GM19438 (cell line): ENCODE measurements at regions not wholly inside any gene's neighbourhood (a gene's known extent, or its start where the extent isn't known, plus 50 kb on each side); places are given as distances from the start of the nearest gene placed in this dataset.

Experiments used
- ATAC-seq: cut with Tn5 transposase; IDR thresholded peaks from one replicate; pipeline ENCODE4 v1.9.1; 2021; ENCODE audit warnings: low read depth; ENCODE audit not compliant: unreplicated experiment

GRCh38 chr11:123305601-123306375 is 110.7 kb upstream of the CLMP start:
- no peak for ATAC-seq

GRCh38 chr11:123304828-123305466 is 109.9 kb upstream of the CLMP start:
- no peak for ATAC-seq

GRCh38 chr11:123303924-123304323 is 108.9 kb upstream of the CLMP start:
- no peak for ATAC-seq

- ATAC-seq: no peak
Observed at GRCh38 chr11:123302751-123303195, 107.7 kb upstream of the CLMP start.

GRCh38 chr11:123301696-123302400 is 106.8 kb upstream of the CLMP start:
- peak; percentile 73 for ATAC-seq

GRCh38 chr11:123301013-123301591 is 106.1 kb upstream of the CLMP start:
- ATAC-seq: no peak

GRCh38 chr11:123299721-123300120 is 104.7 kb upstream of the CLMP start:
- ATAC-seq: no peak

GRCh38 chr11:123298488-123299447 is 103.7 kb upstream of the CLMP start:
- no peak for ATAC-seq

- no peak for ATAC-seq
Observed at GRCh38 chr11:123292647-123293046, 97.6 kb upstream of the CLMP start.

GRCh38 chr11:123291201-123291869 is 96.3 kb upstream of the CLMP start:
- no peak for ATAC-seq

- no peak for ATAC-seq
Observed at GRCh38 chr11:123286761-123287160, 91.7 kb upstream of the CLMP start.

- no peak for ATAC-seq
Observed at GRCh38 chr11:123286255-123286654, 91.2 kb upstream of the CLMP start.

GRCh38 chr11:123284454-123284853 is 89.4 kb upstream of the CLMP start:
- no peak for ATAC-seq

- no peak for ATAC-seq
Observed at GRCh38 chr11:123282597-123282996, 87.5 kb upstream of the CLMP start.

GRCh38 chr11:123273616-123274015 is 78.6 kb upstream of the CLMP start:
- ATAC-seq: no peak

GRCh38 chr11:123272565-123272964 is 77.5 kb upstream of the CLMP start:
- no peak for ATAC-seq

GRCh38 chr11:123268156-123268555 is 73.1 kb upstream of the CLMP start:
- ATAC-seq: no peak

- no peak for ATAC-seq
Observed at GRCh38 chr11:123265951-123266350, 70.9 kb upstream of the CLMP start.

GRCh38 chr11:123264431-123264780 is 69.4 kb upstream of the CLMP start:
- ATAC-seq: peak; percentile 39
